Caki2 (cell line): ENCODE measurements at regions not wholly inside any gene's neighbourhood (a gene's known extent, or its start where the extent isn't known, plus 50 kb on each side); places are given as distances from the start of the nearest gene placed in this dataset.

Experiments
- DNase-seq: peaks from one replicate; pipeline ENCODE4 v3.0.0-alpha.2; 2015; ENCODE audit warnings: low read depth
- in situ Hi-C: cut with HindIII; loops from 2 replicates; pipeline ENCODE4 v1.10.0; 2016; ENCODE audit warnings: low sequenced_read_pairs, low pct_unique_long_range_greater_than_20kb, mixed read lengths

DNA sequence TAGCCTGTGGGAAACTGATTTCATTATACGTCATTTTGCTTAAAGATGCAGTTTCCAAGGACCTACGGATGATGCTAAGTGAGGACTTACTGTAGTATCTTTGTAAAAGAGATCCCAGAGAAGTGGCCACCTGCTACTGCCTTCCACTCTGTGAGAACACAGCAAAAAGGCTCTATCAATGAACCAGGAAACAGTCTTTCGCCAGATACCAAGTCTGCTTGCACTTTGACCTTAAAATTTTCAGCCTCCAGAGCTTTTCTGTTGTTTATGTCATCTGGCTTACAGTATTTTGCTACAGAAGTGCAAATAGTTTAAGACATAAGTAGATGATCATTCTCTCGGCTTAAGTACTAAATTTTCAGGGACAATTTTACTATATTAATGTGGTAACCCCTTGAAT, 847.9 kb upstream of the CHAC2 start:
- DNase-seq = no peak
- in situ Hi-C loops = no loop called here

DNA sequence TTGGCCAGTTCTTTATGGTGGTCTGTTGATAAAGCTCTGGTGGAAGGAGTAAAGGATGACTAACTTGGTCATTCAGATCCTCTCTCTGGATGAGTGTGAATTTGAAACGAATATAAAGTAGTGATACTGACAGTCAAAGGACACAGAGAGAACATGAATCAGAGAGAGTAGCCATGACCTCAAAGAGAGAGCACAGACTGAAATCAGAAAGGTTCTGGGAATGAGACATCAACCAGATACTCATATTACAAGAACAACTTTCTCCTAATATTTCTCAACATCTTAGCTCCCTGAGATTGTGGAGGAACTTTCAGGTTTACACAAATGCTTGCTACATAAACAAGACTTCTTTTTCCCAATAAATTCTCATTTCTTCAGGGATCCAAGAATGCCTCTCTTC, 849.1 kb upstream of the CHAC2 start:
- in situ Hi-C loops = no loop called here
- DNase-seq = no peak

DNA sequence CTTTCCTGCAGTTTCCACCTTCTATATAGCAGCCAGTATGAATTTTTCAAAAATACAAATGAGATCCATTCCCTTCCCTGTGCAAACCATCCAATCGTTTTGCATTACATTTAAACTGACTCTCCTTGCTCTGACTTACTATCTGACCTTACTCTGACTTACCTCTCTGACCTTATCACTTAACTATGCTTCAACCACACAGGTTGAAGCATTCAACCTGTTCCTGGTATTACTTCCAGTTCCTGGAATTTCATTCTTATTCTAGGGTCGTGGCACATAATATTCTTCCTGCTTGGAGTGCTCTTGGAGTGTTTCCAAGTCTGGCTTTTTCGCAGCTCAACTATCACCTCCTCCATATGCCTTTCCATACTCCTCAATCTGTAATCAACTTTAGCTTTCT, 850.6 kb upstream of the CHAC2 start:
- DNase-seq = no peak
- in situ Hi-C loops = no loop called here

DNA sequence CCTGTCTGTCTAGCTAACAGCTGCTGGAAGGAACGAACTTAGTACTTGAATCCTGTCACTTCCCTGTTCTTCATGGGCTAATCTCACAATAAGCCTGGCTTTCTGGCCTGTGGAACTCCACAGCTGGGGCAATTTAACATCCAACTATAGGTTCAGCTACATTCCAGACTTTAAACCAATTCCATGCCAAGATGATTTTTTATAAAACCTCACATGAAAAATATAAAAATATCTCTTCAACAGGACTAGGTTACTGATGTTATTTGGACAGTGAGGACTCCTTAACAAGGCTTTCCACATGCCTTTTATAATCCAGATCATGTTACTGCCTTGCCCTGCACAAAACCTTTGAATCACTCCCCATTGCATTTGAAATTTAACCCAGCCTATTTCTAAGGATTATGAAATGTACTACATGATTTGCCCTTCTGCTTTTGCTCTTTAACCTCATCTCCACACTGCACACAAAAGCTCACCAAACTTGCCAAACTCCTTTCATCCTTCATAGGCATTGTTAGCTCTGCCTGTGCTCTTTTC, 863.2 kb upstream of the CHAC2 start:
- no peak for DNase-seq
- in situ Hi-C loops = no loop called here

DNA sequence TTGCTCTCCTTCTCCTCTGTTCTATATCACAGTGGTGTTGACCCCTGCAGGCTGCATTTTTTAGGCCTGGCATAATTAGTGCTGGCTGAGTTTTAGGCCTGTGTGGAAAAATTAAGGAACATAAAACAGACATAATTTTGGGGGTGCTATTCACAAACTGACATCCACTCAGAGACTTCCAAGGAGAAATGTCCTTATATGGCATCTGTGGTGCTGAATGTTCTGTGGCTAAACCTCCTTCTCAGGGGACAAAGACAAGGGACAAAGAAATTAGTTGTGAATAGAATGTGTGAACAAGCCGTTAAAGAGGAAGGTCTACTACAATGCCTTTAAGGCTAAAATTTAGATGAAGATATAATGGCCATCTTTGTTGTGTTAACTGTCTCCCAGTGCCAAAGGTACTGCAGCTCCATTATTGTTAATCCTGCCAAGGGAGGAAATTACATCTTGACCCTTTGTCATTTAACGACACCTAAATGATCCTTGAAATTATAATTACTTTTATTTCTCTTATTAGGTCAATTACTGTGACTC, 870.0 kb upstream of the CHAC2 start:
- in situ Hi-C loops = no loop called here

DNA sequence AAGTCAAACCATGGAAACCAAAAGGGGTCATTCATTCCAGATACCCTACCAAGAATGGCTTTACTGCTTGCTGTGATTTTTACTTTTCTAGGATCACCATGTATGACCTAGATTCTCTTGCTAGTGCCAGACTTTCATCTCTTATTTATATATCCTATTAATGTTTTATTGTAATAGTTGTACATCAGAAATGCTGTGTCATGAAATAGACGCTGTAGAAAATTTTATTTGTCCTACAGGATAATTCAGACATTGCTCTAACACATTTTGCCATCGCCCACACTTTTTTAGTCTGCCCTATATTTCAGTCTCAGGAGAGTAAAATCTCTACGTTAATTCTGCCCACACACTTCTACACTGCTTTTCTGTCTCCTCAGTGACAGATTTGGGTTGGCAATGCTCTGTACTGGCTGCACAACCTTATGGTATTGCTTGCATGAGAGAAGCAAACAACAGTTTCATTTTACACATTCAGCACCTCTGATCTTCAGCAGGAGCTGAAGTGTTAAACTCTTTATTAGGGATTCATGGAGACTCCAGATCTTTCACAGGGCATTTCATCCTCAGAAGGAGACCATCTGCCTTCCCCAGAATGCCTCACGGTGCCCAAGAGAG, 871.8 kb upstream of the CHAC2 start:
- DNase-seq = no peak
- in situ Hi-C loops = no loop called here

More for the DNA sequence above, 870.0 kb upstream of the CHAC2 start:
- DNase-seq = no peak

GRCh38 chr2:52886556-52886955, 881.0 kb upstream of the CHAC2 start:
- in situ Hi-C loops = no loop called here
- no peak for DNase-seq

GRCh38 chr2:52884761-52885352, 882.7 kb upstream of the CHAC2 start:
- in situ Hi-C loops = no loop called here
- DNase-seq = no peak

DNA sequence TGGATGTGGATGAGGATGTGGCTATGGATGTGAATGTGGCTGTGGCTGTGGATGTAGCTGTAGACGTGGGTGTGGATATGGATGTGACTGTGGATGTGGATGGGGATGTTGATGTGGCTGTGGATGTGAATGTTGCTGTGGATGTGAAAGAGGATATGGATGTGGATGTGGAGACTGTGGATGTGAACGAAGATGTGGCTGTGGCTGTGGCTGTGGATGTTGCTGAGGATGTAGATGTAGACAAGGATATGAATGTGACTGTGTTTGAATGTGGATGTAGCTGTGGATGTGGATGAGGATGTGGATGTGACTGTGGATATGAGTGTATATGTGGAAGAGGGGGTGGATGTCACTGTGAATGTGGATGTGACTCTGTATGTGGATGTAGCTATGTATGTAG, 884.6 kb upstream of the CHAC2 start:
- no peak for DNase-seq
- in situ Hi-C loops = no loop called here

DNA sequence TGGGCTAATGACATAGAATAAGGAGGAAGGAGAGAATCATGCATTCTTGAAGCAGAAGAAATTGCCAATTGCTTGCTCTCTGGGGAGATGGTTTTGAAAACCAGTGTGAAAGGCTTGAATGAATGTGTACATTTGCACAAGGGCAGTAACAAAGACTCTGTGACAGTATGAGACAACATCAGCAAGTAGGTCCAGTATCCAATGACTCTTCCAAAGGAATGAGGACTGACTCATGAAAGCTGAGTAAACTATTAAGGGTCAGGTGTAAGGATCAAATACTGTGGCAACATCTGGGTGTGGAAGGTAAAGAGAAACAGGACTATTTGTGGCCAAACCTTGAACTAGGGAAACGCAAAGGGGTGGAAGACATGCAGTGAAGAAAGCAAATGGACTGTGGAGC, 886.0 kb upstream of the CHAC2 start:
- in situ Hi-C loops = no loop called here
- peak; percentile 40 for DNase-seq

- DNase-seq = peak; percentile 6
- in situ Hi-C loops = no loop called here
These were observed 886.7 kb upstream of the CHAC2 start for GRCh38 chr2:52880872-52881271.

- in situ Hi-C loops = no loop called here
- no peak for DNase-seq
These were observed 888.0 kb upstream of the CHAC2 start for GRCh38 chr2:52879561-52879960.

GRCh38 chr2:52877703-52878102, 889.9 kb upstream of the CHAC2 start:
- DNase-seq = no peak
- in situ Hi-C loops = no loop called here

GRCh38 chr2:52874466-52875106, 893.0 kb upstream of the CHAC2 start:
- in situ Hi-C loops = no loop called here
- no peak for DNase-seq

DNA sequence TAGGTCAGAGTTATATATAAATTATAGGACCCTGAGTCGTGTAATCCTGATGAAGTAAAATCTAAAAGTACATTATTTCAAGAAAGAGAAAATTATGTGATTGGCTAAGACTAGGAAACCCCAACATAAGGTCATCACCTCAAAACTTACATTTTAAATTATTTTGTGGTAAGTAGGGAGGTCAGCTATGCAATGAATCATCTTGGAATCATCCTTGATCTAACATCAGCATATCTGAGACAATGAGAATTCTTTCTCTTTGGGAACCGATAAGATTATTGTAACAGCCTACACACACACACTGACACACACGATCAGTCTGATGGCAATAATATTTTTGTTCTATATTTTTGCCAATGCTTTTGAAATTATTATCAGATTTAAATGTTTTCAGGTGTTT, 904.8 kb upstream of the CHAC2 start:
- DNase-seq = no peak
- in situ Hi-C loops = no loop called here

DNA sequence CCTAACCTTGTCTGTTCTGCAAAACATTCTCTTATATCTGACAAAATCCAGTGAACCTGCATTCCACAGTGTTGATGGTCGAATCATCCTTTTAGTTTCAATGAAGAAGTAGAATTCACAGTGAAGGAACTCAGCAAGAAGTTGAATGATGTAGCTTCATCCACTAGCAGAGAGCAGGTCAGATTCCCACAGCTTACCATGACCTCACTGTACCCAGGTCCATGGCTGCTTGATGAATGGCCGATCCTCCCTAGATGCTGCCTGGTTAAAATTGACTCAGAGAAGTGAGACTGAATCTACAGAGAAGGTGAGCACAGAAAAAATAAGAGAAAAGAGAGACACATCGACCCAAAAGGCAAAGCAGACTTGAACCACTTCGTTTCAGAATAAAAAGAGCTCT, 906.0 kb upstream of the CHAC2 start:
- no peak for DNase-seq
- in situ Hi-C loops = no loop called here

DNA sequence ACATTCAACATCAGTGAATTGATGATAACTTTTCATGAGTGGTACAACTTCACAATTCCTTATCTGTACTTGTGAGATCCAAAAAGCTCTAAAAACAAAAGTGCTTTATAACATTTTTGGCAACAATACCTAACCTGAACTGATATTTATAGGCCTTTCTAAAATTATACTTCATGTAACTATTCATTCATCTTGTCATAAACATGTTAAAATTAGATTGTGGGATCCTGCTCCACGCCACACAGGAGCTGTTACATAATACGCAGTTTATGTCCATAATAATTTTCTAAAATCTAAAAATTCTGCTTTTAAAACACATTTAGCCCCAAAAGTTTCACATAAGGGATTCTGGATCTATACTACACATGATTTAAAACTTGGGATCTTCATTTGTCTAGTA, 908.5 kb upstream of the CHAC2 start:
- in situ Hi-C loops = no loop called here
- no peak for DNase-seq

- in situ Hi-C loops = no loop called here
- DNase-seq = no peak
These were observed 909.9 kb upstream of the CHAC2 start for GRCh38 chr2:52857722-52858121.

DNA sequence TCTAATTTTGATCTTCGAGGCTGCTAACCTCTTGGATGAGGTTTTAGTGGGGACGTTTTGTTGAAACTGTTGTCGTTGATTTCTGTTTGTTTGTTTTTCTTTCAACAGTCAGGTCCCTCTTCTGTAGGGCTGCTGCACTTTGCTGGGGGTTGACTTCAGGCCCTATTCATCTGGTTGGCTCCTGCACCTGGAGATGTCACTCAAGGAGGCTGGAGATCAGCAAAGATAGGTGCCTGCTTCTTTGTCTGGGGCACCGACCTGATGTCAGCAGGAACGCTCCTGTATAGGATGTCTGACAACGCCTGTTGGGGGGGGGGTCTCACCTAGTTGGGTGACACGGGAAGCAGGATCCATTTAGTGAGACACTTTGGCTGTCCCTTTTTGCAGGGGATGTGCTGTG, 915.6 kb upstream of the CHAC2 start:
- in situ Hi-C loops = no loop called here
- no peak for DNase-seq
